Epithelial cell of proximal tubule (primary cell): ENCODE measurements at regions not wholly inside any gene's neighbourhood (a gene's known extent, or its start where the extent isn't known, plus 50 kb on each side); places are given as distances from the start of the nearest gene placed in this dataset.

Experiments
- DNase-seq: peaks from one replicate; pipeline ENCODE4 v3.0.0-alpha.2; 2011; ENCODE audit warnings: low read depth
- H3K4me3 ChIP-seq: 2 replicates; pipeline ENCODE4 v1.5.1; 2011; ENCODE audit warnings: low read depth, mild to moderate bottlenecking, low read length
- TF ChIP-seq, protein P1 (sequence below): conservative IDR thresholded peaks from 2 replicates; pipeline ENCODE4 v1.5.1; 2012; ENCODE audit warnings: low read depth, mild to moderate bottlenecking, low read length

DNA sequence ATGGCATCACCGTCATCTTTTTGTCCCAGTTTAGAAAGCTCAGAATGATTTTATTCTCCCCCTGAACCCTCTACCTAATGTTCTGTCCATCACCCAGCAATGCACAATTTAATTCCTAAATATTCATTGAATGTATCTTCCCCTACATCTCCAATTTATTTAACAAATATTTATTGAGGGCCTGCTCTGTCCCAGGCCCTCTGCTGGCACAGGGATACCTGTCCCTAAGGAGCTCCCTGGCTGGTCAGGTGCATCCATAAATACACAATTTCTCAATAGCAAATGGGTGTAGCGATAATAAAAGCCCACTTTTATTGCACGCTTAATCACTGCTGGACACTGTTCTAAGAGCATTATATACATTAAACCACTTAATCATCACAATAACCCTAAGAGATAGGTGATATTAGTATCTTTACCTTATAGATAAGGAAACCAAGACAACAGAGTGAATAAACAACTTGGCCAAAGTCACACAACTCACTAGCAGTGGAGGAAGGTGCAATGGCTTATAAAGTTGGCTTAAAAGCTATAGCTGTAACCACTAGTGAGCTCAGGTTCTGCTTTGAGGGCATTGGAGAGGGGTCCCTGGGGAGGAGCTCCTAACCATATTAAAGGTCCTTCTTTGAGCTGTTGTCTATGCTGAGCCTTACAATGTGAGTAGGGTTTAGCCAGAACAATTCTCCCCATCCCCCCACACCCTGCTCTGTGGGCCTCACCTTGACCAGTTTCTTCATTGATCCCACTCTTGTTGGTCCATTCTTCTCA is 126.3 kb upstream of the JUN start:
- no peak for DNase-seq
- no peak overlapping the region for H3K4me3 ChIP-seq
- TF ChIP-seq, protein P1, sequence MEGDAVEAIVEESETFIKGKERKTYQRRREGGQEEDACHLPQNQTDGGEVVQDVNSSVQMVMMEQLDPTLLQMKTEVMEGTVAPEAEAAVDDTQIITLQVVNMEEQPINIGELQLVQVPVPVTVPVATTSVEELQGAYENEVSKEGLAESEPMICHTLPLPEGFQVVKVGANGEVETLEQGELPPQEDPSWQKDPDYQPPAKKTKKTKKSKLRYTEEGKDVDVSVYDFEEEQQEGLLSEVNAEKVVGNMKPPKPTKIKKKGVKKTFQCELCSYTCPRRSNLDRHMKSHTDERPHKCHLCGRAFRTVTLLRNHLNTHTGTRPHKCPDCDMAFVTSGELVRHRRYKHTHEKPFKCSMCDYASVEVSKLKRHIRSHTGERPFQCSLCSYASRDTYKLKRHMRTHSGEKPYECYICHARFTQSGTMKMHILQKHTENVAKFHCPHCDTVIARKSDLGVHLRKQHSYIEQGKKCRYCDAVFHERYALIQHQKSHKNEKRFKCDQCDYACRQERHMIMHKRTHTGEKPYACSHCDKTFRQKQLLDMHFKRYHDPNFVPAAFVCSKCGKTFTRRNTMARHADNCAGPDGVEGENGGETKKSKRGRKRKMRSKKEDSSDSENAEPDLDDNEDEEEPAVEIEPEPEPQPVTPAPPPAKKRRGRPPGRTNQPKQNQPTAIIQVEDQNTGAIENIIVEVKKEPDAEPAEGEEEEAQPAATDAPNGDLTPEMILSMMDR: no peak

DNA sequence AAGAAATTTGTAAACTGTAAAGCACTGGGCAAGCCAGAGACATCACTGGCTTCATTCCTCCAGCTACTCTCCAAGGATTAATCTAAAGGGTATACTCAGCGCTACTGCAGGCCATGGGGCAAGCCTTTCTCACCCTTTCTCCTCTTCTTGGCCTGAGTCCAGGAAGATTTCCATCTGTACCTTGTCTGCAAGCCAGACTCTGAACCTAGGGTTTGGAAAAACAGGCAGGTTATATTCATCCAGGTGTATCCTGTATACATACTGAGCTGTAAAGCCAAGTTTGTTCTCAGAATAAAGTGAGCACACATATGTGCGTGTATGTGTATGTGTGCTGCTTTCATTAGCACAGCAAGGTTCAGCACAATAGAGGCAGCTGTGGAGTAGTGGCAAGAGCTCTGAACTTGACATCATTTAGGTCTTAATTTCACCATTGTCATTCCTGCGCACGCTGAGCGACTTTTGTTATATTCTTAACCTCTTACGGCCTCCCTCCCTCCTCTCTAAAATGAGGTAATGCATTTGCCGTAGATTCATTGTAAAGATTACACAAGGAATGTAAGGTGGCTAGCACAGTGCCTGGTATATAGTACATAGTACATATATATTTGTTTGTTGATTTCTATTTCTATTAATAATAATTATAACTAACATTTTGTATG is 128.1 kb upstream of the JUN start:
- TF ChIP-seq, protein P1: no peak
- H3K4me3 ChIP-seq: no peak overlapping the region
- DNase-seq: no peak

DNA sequence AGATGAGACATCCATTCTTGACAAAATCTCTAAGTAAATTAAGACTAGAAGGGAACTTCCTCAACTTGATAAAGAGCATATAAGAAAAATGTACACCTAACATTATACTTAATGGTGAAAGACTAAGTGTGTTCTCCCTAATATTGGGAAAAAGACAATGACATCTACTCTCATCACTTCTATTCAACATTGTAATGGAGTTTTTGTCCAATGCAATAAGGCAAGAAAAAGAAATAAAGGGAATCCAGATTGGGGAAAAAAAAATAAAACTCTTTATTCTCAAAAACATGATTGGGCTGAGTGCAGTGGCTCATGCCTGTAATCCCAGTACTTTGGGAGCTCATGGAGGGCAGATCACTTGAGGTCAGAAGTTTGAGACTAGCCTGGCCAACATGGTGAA is 131.1 kb upstream of the JUN start:
- DNase-seq: no peak
- H3K4me3 ChIP-seq: no peak overlapping the region
- TF ChIP-seq, protein P1: no peak

DNA sequence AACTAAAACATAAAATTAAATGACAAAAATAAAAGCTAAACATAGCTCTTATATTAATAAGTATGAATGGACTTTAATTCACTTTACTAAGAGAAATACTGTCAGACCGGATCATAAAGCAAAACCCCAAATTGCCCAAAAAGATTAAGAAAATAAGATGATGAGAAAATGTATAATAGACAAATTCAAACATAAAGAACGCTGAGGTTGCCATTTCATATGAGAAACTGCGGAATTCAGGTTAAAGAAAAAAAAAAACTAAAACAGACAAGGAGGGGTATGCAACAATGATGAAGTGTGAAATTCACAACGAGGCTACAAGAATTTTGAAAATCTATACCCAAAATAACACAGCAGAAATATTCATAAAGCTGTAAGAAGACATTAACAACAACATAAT is 133.6 kb upstream of the JUN start:
- TF ChIP-seq, protein P1: no peak
- H3K4me3 ChIP-seq: no peak overlapping the region
- no peak for DNase-seq

DNA sequence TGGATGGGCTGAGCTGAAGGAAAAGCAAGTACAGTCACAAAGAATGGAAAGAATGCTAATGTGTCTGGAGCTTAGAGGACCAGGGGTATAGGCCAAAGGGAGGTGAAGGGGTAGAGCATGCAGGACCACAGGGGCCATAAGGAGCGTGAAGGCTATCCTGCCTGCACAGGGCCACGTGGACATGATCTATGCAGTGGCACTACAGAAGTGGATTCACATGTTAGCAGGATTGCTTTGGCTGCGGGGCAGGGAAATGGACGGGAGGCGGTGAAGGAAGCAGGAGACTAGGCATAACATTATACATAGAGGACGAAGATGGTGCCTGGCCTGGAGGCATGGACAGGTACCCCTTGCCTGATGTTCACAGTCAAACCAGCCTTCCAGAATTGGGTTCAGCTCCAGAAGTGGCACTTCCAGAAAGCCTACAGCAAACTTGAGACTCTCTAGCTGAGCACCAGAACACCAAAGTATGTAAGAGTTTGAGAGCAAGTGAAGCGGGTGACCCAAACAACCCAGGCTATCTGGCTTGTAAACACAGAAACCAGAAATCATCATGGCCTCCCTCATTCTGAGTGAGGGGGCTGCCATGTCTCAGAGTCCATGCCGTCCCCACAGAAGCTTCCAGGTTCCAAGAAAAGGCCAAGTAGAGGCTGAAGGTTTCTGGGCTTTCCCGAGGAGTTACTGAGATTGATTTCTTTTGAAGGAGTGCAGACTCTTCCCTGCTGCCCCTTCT is 135.5 kb upstream of the JUN start:
- TF ChIP-seq, protein P1: no peak
- H3K4me3 ChIP-seq: no peak overlapping the region
- DNase-seq: no peak

DNA sequence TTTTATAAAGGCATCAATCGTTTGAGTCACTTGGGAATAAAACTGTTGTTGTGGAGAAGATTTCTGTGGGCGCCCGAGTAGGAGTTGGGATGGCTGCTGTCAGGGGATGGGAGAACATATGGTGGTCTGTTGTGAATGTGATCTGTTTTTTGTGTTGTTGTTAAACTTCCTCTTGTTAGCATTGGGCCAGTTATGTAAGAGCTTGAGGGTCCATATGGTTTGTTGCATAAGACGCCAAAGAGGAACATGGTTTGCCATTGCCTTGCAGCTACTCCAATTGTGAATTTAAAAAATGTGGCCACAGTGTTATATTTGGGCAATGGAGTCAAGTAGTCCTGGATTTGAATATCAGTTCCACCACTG is 136.1 kb upstream of the JUN start:
- H3K4me3 ChIP-seq: no peak overlapping the region
- DNase-seq: no peak
- TF ChIP-seq, protein P1: no peak
